Kidney (tissue), 13 donors: ENCODE measurements at regions not wholly inside any gene's neighbourhood (a gene's known extent, or its start where the extent isn't known, plus 50 kb on each side); places are given as distances from the start of the nearest gene placed in this dataset.

Experiments
- DNase-seq, 5 donors: peaks; one replicate each; pipeline ENCODE4 v3.0.0-alpha.2; 2013 to 2020
- FAIRE-seq: peaks from 2 replicates; lab custom pipeline; 2012; peaks lifted over from hg19 to GRCh38; lab: Jason Lieb, UNC
- H3K27ac ChIP-seq, 2 donors: one replicate each; pipeline ENCODE4 v1.7.0; 2013; ENCODE audit warnings: low read depth in 2 of 2, low read length in 2 of 2, inconsistent platforms in 1 of 2
- H3K27me3 ChIP-seq: one replicate; pipeline ENCODE4 v1.7.1; 2013; ENCODE audit warnings: low read length, inconsistent platforms; ENCODE audit not compliant: control insufficient read depth, insufficient read depth
- H3K36me3 ChIP-seq, 3 donors: one replicate each; pipeline versions ENCODE4 v1.7.0 to v1.7.1; 2013; ENCODE audit warnings: low read length in 3 of 3, control low read depth in 1 of 3, inconsistent platforms in 1 of 3; ENCODE audit not compliant: insufficient read depth in 3 of 3, control insufficient read depth in 2 of 3
- H3K4me1 ChIP-seq, 3 donors: one replicate each; pipeline versions ENCODE4 v1.7.0 to v1.7.1; 2013; ENCODE audit warnings: low read length in 3 of 3, inconsistent platforms in 1 of 3, low read depth in 1 of 3; ENCODE audit not compliant: control insufficient read depth in 2 of 3, insufficient read depth in 2 of 3
- H3K4me3 ChIP-seq, 3 donors: one replicate each; pipeline versions ENCODE4 v1.7.0 to v1.8.1; 2013; ENCODE audit warnings: low read length in 3 of 3, control low read depth in 1 of 3, inconsistent platforms in 1 of 3
- H3K9ac ChIP-seq, 3 donors: one replicate each; pipeline versions ENCODE4 v1.7.0 to v1.7.1; 2013; ENCODE audit warnings: low read length in 3 of 3, control low read depth in 1 of 3, inconsistent platforms in 1 of 3
- H3K9me3 ChIP-seq, 3 donors: one replicate each; pipeline versions ENCODE4 v1.7.0 to v1.7.1; 2013; ENCODE audit warnings: low read length in 3 of 3, control low read depth in 1 of 3, inconsistent platforms in 1 of 3; ENCODE audit not compliant: control insufficient read depth in 2 of 3, insufficient read depth in 1 of 3
- CTCF ChIP-seq: IDR thresholded peaks from 3 replicates; pipeline ENCODE4 v1.5.1; 2012; ENCODE audit warnings: mild to moderate bottlenecking, moderate library complexity, borderline replicate concordance; ENCODE audit not compliant: insufficient read depth; ENCODE audit errors: extremely low read depth
- intact Hi-C: fragments of 100-400 bp; cut with DNase I; formaldehyde crosslinking; loops from one replicate; pipeline ENCODE4 v1.11.1; 2022
- donor health status: control.
- donor health status: control.
- donor health status: control.
- donor health status: control.
- donor health status: control.
- donor health status: DM: yes; HTN: yes; CAD: no.
- donor health status: Normal renal cell carcinoma (clear cell type).

GRCh38 chr10:44510379-44511115, 125.7 kb upstream of the CXCL12 start:
- Histone ChIP-seq H3K27me3 (no peaks in the 10 kb centered on the region), H3K4me3 (no peak overlapping the region), H3K9ac (no peak overlapping the region), H3K36me3 (no peaks in the 10 kb centered on the region), H3K9me3 (no peaks in the 10 kb centered on the region), H3K27ac (no peak overlapping the region), H3K4me1 (no peaks in the 10 kb centered on the region)
- no peak for DNase-seq
- no peak for FAIRE-seq
- intact Hi-C loops: no loop called here
- no peak for TF ChIP-seq CTCF

GRCh38 chr10:44511166-44511565, 126.3 kb upstream of the CXCL12 start:
- intact Hi-C loops: no loop called here
- TF ChIP-seq CTCF: no peak
- Histone ChIP-seq H3K36me3 (no peaks in the 10 kb centered on the region), H3K9ac (no peak overlapping the region), H3K4me1 (no peaks in the 10 kb centered on the region), H3K4me3 (no peak overlapping the region), H3K9me3 (no peaks in the 10 kb centered on the region), H3K27ac (no peak overlapping the region), H3K27me3 (no peaks in the 10 kb centered on the region)
- FAIRE-seq (no peak), DNase-seq (no peak)

GRCh38 chr10:44511601-44512000, 126.7 kb upstream of the CXCL12 start:
- FAIRE-seq (no peak), DNase-seq (no peak)
- Histone ChIP-seq H3K27me3 (no peaks in the 10 kb centered on the region), H3K4me3 (no peak overlapping the region), H3K9ac (no peak overlapping the region), H3K4me1 (no peaks in the 10 kb centered on the region), H3K36me3 (no peaks in the 10 kb centered on the region), H3K27ac (no peak overlapping the region), H3K9me3 (no peaks in the 10 kb centered on the region)
- TF ChIP-seq CTCF: no peak
- intact Hi-C loops: no loop called here
